ENCODE measurements at regions not wholly inside any gene's neighbourhood (a gene's known extent, or its start where the extent isn't known, plus 50 kb on each side); places are given as distances from the start of the nearest gene placed in this dataset.
"Not testable (repeated sequence)": the region's sequence is repeated elsewhere in the genome, so short reads cannot be mapped to it uniquely, and the experiment has no call there.

DNA sequence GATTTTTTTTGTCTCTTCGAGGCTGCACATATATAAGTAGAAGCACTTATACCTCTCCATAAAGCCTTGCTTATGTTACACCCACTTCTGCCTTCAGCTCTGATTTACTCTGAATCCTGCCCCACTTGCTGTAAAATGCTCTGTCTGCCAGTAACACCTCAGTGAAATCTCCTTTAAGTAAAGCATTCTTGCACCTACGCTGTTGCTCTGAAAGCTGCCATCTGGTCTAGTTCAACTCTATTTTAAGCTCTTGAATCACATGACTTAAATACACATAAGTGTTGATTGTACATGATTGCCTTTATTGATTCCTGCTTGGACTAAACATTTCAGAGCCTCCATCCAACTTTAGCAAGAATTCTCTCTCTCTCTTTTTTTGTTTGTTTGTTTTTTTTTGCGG is 609.0 kb upstream of the CELF4 start:
- H3K9me3 Mint-ChIP-seq: peaks cover 0 to 27% (median 9%) of the 10 kb centered on the region in 5 donors
- no peak overlapping the region for H3K4me3 ChIP-seq (ENCODE audit: low read length)
- no peaks in the 10 kb centered on the region for H3K9me3 ChIP-seq (ENCODE audit: low read length)
- H3K36me3 ChIP-seq (ENCODE audit: insufficient read depth, low read length): no peaks in the 10 kb centered on the region
- no peaks in the 10 kb centered on the region for H3K27me3 ChIP-seq (ENCODE audit: insufficient read depth, low read length, poor library complexity, severe bottlenecking)
- DNase-seq: no peak
- H3K4me1 Mint-ChIP-seq: no peaks in the 10 kb centered on the region
- POLR2A ChIA-PET: no interaction called here
- H3K27me3 Mint-ChIP-seq: no peaks in the 10 kb centered on the region
- no peaks in the 10 kb centered on the region for H3K4me1 ChIP-seq (ENCODE audit: insufficient read depth, low read length)
- CTCF ChIA-PET: no interaction called here
- H3K36me3 Mint-ChIP-seq: no peaks in the 10 kb centered on the region
- no peak overlapping the region for H3K4me3 Mint-ChIP-seq
- no peak overlapping the region for H3K27ac ChIP-seq (ENCODE audit: low read depth, low read length)
- H3K27ac Mint-ChIP-seq: no peak overlapping the region

GRCh38 chr18:38174173-38174572 is 608.6 kb upstream of the CELF4 start:
- DNase-seq: no peak
- Histone ChIP-seq H3K27me3 (ENCODE audit: insufficient read depth, low read length, poor library complexity, severe bottlenecking) (no peaks in the 10 kb centered on the region), H3K9me3 (ENCODE audit: low read length) (no peaks in the 10 kb centered on the region), H3K36me3 (ENCODE audit: insufficient read depth, low read length) (no peaks in the 10 kb centered on the region), H3K4me3 (ENCODE audit: low read length) (no peak overlapping the region), H3K27ac (ENCODE audit: low read depth, low read length) (no peak overlapping the region), H3K4me1 (ENCODE audit: insufficient read depth, low read length) (no peaks in the 10 kb centered on the region)
- ChIA-PET POLR2A (no interaction called here), CTCF (no interaction called here)
- Mint-ChIP-seq H3K9me3 (peaks cover 0 to 27% (median 9%) of the 10 kb centered on the region in 5 donors), H3K27me3 (no peaks in the 10 kb centered on the region), H3K4me3 (no peak overlapping the region), H3K36me3 (no peaks in the 10 kb centered on the region), H3K4me1 (no peaks in the 10 kb centered on the region), H3K27ac (no peak overlapping the region)

DNA sequence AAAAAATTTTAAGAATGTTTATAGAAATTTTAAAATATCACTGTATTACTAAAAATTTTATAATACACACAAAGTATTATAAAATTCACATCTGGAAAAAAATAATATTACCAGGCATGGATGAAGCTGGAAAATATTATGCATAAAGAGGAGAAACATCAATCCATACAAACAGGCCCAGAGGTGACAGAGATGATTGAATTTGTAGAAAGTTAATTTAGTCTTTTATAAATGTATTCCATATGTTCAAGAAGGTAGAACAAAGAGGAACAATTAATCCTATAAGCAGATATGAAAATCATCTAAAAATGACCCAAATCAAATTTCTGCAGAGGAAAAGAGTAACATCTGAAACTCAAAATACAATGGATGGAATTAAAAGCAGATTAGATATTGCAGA is 605.2 kb upstream of the CELF4 start:
- Mint-ChIP-seq H3K4me3 (no peak overlapping the region), H3K27ac (no peak overlapping the region), H3K4me1 (no peaks in the 10 kb centered on the region), H3K9me3 (peaks cover 0 to 26% (median 7%) of the 10 kb centered on the region in 5 donors), H3K27me3 (no peaks in the 10 kb centered on the region), H3K36me3 (no peaks in the 10 kb centered on the region)
- Histone ChIP-seq H3K27me3 (ENCODE audit: insufficient read depth, low read length, poor library complexity, severe bottlenecking) (no peaks in the 10 kb centered on the region), H3K9me3 (ENCODE audit: low read length) (no peaks in the 10 kb centered on the region), H3K27ac (ENCODE audit: low read depth, low read length) (no peak overlapping the region), H3K4me3 (ENCODE audit: low read length) (no peak overlapping the region), H3K36me3 (ENCODE audit: insufficient read depth, low read length) (no peaks in the 10 kb centered on the region), H3K4me1 (ENCODE audit: insufficient read depth, low read length) (no peaks in the 10 kb centered on the region)
- ChIA-PET POLR2A (no interaction called here), CTCF (no interaction called here)
- DNase-seq: no peak

GRCh38 chr18:38167623-38168022 is 602.0 kb upstream of the CELF4 start:
- Histone ChIP-seq H3K4me3 (ENCODE audit: low read length) (no peak overlapping the region), H3K27me3 (ENCODE audit: insufficient read depth, low read length, poor library complexity, severe bottlenecking) (no peaks in the 10 kb centered on the region), H3K27ac (ENCODE audit: low read depth, low read length) (no peak overlapping the region), H3K4me1 (ENCODE audit: insufficient read depth, low read length) (no peaks in the 10 kb centered on the region), H3K9me3 (ENCODE audit: low read length) (no peaks in the 10 kb centered on the region), H3K36me3 (ENCODE audit: insufficient read depth, low read length) (no peaks in the 10 kb centered on the region)
- Mint-ChIP-seq H3K4me3 (no peak overlapping the region), H3K27me3 (no peaks in the 10 kb centered on the region), H3K4me1 (no peaks in the 10 kb centered on the region), H3K27ac (peak overlapping the region in 1 of 8 donors; percentile 41), H3K9me3 (peaks cover 0 to 19% (median 4%) of the 10 kb centered on the region in 5 donors), H3K36me3 (no peaks in the 10 kb centered on the region)
- ChIA-PET POLR2A (no interaction called here), CTCF (no interaction called here)
- no peak for DNase-seq

DNA sequence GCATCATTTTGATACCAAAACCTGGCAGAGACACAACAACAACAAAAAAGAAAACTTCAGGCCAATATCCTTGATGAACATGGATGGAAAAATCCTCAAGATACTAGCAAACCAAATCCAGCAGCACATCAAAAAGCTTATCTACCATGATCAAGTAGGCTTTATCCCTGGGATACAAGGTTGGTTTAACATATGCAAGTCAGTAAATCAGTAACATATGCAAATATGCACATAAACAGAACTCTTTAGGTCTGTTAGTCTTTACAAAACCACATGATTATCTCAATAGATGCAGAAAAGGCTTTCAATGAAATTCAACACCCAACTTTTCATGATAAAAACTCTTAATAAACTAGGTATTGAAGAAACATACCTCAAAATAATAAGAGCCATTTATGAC is 587.5 kb upstream of the CELF4 start:
- H3K4me3 Mint-ChIP-seq; H3K4me1 ChIP-seq (ENCODE audit: insufficient read depth, low read length); H3K27ac ChIP-seq (ENCODE audit: low read depth, low read length); H3K27ac Mint-ChIP-seq; POLR2A ChIA-PET; H3K9me3 ChIP-seq (ENCODE audit: low read length); H3K36me3 ChIP-seq (ENCODE audit: insufficient read depth, low read length); H3K4me1 Mint-ChIP-seq; CTCF ChIA-PET; H3K27me3 Mint-ChIP-seq; DNase-seq; H3K36me3 Mint-ChIP-seq; H3K4me3 ChIP-seq (ENCODE audit: low read length); H3K27me3 ChIP-seq (ENCODE audit: insufficient read depth, low read length, poor library complexity, severe bottlenecking): not testable (repeated sequence)
- peaks cover 9 to 33% (median 19%) of the 10 kb centered on the region in 5 donors for H3K9me3 Mint-ChIP-seq

GRCh38 chr18:38116716-38117115 is 551.1 kb upstream of the CELF4 start:
- no peaks in the 10 kb centered on the region for H3K36me3 ChIP-seq (ENCODE audit: insufficient read depth, low read length)
- H3K27me3 Mint-ChIP-seq: no peaks in the 10 kb centered on the region

DNA sequence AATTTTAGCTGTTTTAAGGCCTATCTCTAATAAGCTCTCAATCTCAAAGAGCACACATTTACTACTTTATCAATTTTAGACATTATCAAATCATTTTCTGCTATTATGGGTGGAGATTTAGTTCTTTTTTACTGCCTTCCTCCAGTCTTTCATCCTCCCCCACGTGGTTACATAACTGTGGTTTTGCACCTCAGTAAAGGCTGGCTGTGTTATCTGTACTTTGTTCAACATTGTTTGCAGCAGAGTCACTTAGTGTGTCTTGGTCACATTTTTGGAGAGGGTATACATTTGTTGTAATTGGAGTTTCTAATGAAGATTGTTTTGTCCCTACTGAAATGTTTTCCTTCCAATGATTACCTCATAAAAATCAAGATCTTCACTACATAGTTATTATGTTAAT is 549.6 kb upstream of the CELF4 start:
- no peaks in the 10 kb centered on the region for H3K9me3 ChIP-seq (ENCODE audit: low read length)
- no peak overlapping the region for H3K27ac ChIP-seq (ENCODE audit: low read depth, low read length)
- CTCF ChIA-PET: no interaction called here
- H3K27ac Mint-ChIP-seq: no peak overlapping the region
- no peaks in the 10 kb centered on the region for H3K27me3 Mint-ChIP-seq
- H3K4me1 Mint-ChIP-seq: no peaks in the 10 kb centered on the region
- POLR2A ChIA-PET: no interaction called here
- H3K36me3 Mint-ChIP-seq: no peaks in the 10 kb centered on the region
- H3K36me3 ChIP-seq (ENCODE audit: insufficient read depth, low read length): no peaks in the 10 kb centered on the region
- H3K4me1 ChIP-seq (ENCODE audit: insufficient read depth, low read length): no peaks in the 10 kb centered on the region
- peaks cover 2 to 14% (median 5%) of the 10 kb centered on the region in 5 donors for H3K9me3 Mint-ChIP-seq
- H3K27me3 ChIP-seq (ENCODE audit: insufficient read depth, low read length, poor library complexity, severe bottlenecking): no peaks in the 10 kb centered on the region
- DNase-seq: no peak
- H3K4me3 ChIP-seq (ENCODE audit: low read length): no peak overlapping the region
- H3K4me3 Mint-ChIP-seq: no peak overlapping the region

More at GRCh38 chr18:38116716-38117115, 551.1 kb upstream of the CELF4 start:
- H3K9me3 Mint-ChIP-seq: peaks cover 2 to 12% (median 3%) of the 10 kb centered on the region in 5 donors
- Histone ChIP-seq H3K9me3 (ENCODE audit: low read length) (no peaks in the 10 kb centered on the region), H3K27ac (ENCODE audit: low read depth, low read length) (no peak overlapping the region), H3K27me3 (ENCODE audit: insufficient read depth, low read length, poor library complexity, severe bottlenecking) (no peaks in the 10 kb centered on the region), H3K4me3 (ENCODE audit: low read length) (no peak overlapping the region), H3K4me1 (ENCODE audit: insufficient read depth, low read length) (no peaks in the 10 kb centered on the region)
- CTCF ChIA-PET: no interaction called here
- H3K36me3 Mint-ChIP-seq: no peaks in the 10 kb centered on the region
- H3K27ac Mint-ChIP-seq: no peak overlapping the region
- POLR2A ChIA-PET: no interaction called here
- H3K4me1 Mint-ChIP-seq: no peaks in the 10 kb centered on the region
- no peak overlapping the region for H3K4me3 Mint-ChIP-seq
- DNase-seq: no peak

GRCh38 chr18:38087538-38087937 is 521.9 kb upstream of the CELF4 start:
- H3K9me3 Mint-ChIP-seq: peaks cover 3 to 9% (median 5%) of the 10 kb centered on the region in 5 donors
- H3K4me1 ChIP-seq (ENCODE audit: insufficient read depth, low read length): no peaks in the 10 kb centered on the region
- no peak for DNase-seq
- H3K27ac ChIP-seq (ENCODE audit: low read depth, low read length): no peak overlapping the region
- H3K27me3 ChIP-seq (ENCODE audit: insufficient read depth, low read length, poor library complexity, severe bottlenecking): no peaks in the 10 kb centered on the region
- H3K4me3 ChIP-seq (ENCODE audit: low read length): no peak overlapping the region
- POLR2A ChIA-PET: no interaction called here
- CTCF ChIA-PET: no interaction called here
- no peaks in the 10 kb centered on the region for H3K36me3 Mint-ChIP-seq
- H3K36me3 ChIP-seq (ENCODE audit: insufficient read depth, low read length): no peaks in the 10 kb centered on the region
- no peak overlapping the region for H3K4me3 Mint-ChIP-seq
- H3K27me3 Mint-ChIP-seq: no peaks in the 10 kb centered on the region
- no peaks in the 10 kb centered on the region for H3K4me1 Mint-ChIP-seq
- H3K9me3 ChIP-seq (ENCODE audit: low read length): no peaks in the 10 kb centered on the region
- no peak overlapping the region for H3K27ac Mint-ChIP-seq

DNA sequence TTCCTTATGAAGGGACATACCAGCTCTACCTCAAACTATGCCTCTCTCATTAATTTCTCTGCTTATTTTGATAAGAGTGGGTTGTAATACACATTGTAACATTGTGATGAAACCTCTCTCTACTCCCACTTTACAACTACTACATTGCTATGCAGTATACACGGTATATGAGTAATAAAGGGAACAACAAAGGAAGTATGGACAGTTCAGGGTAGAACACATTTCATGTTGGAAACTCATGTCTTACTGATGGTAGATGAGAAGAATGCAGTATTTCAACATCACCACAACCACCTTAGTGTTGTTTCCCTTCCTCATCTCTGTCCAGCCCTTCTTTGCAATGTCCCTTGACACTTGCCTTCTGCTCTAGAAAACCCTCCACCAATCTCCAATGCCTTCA is 515.9 kb upstream of the CELF4 start:
- H3K27ac ChIP-seq (ENCODE audit: low read depth, low read length): no peak overlapping the region

More for the DNA sequence above, 515.9 kb upstream of the CELF4 start:
- ChIA-PET POLR2A (no interaction called here), CTCF (no interaction called here)
- H3K4me1 ChIP-seq (ENCODE audit: insufficient read depth, low read length): no peaks in the 10 kb centered on the region
- Mint-ChIP-seq H3K36me3 (no peaks in the 10 kb centered on the region), H3K4me3 (no peak overlapping the region), H3K9me3 (peaks cover 3 to 15% (median 13%) of the 10 kb centered on the region in 5 donors), H3K27ac (no peak overlapping the region), H3K4me1 (no peaks in the 10 kb centered on the region), H3K27me3 (no peaks in the 10 kb centered on the region)
- H3K36me3 ChIP-seq (ENCODE audit: insufficient read depth, low read length): no peaks in the 10 kb centered on the region
- no peaks in the 10 kb centered on the region for H3K27me3 ChIP-seq (ENCODE audit: insufficient read depth, low read length, poor library complexity, severe bottlenecking)
- no peak overlapping the region for H3K4me3 ChIP-seq (ENCODE audit: low read length)
- no peaks in the 10 kb centered on the region for H3K9me3 ChIP-seq (ENCODE audit: low read length)
- no peak for DNase-seq

Measured in CD8-positive, alpha-beta memory T cell (primary cell).